ENCODE measurements at regions not wholly inside any gene's neighbourhood (a gene's known extent, or its start where the extent isn't known, plus 50 kb on each side); places are given as distances from the start of the nearest gene placed in this dataset.

DNA sequence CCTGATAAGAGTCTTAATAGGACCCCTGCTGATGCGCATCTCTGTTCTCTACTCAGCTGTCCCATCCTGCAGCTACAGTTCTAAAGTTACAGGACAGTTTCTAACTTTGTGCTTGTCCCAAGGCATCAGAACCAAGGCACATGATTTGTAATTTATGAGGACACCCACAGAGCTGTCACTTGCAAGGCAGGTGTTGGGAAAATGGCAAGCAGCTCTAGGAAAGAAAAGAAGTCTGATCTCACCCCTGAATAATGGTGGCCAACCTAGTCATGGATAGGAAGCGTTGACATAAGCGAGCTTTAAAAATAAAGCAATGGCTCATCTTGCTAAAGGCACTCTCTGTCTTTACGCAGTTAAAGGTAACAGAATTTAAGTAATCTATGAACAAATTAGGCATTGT lies 127.6 kb upstream of the VGLL2 start:
- Histone ChIP-seq H3K4me3 (ENCODE audit: low read length) (no peak overlapping the region), H3K9me2 (replicated peaks; ENCODE audit: control insufficient read depth, low read length) (no peaks in the 10 kb centered on the region), H3K27ac (ENCODE audit: low read depth, low read length) (no peak overlapping the region), H3K36me3 (ENCODE audit: control insufficient read depth, low read length) (no peaks in the 10 kb centered on the region), H3K4me2 (ENCODE audit: low read length) (no peak overlapping the region), H3K9me3 (ENCODE audit: control insufficient read depth, insufficient read depth, low read length) (no peaks in the 10 kb centered on the region), H3K79me2 (ENCODE audit: control insufficient read depth, low read length) (no peaks in the 10 kb centered on the region), H3F3A (ENCODE audit: control insufficient read depth, insufficient read depth) (no peaks in the 10 kb centered on the region), H4K20me1 (ENCODE audit: control insufficient read depth, insufficient read depth, low read depth, low read length) (no peaks in the 10 kb centered on the region), H3K4me1 (ENCODE audit: control insufficient read depth, low read length) (peaks cover 6% of the 10 kb centered on the region), H3K27me3 (ENCODE audit: control insufficient read depth, low read length) (no peaks in the 10 kb centered on the region; the same call in 1 of the 2 replicates)
- no peak for TF ChIP-seq EZH2phosphoT487 (IDR thresholded peaks at IDR 0.05; ENCODE audit: borderline replicate concordance, low read length)
- TF ChIP-seq, protein P1, sequence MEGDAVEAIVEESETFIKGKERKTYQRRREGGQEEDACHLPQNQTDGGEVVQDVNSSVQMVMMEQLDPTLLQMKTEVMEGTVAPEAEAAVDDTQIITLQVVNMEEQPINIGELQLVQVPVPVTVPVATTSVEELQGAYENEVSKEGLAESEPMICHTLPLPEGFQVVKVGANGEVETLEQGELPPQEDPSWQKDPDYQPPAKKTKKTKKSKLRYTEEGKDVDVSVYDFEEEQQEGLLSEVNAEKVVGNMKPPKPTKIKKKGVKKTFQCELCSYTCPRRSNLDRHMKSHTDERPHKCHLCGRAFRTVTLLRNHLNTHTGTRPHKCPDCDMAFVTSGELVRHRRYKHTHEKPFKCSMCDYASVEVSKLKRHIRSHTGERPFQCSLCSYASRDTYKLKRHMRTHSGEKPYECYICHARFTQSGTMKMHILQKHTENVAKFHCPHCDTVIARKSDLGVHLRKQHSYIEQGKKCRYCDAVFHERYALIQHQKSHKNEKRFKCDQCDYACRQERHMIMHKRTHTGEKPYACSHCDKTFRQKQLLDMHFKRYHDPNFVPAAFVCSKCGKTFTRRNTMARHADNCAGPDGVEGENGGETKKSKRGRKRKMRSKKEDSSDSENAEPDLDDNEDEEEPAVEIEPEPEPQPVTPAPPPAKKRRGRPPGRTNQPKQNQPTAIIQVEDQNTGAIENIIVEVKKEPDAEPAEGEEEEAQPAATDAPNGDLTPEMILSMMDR (IDR thresholded peaks at IDR 0.05; ENCODE audit: low read depth, low read length, poor library complexity, severe bottlenecking): no peak

DNA sequence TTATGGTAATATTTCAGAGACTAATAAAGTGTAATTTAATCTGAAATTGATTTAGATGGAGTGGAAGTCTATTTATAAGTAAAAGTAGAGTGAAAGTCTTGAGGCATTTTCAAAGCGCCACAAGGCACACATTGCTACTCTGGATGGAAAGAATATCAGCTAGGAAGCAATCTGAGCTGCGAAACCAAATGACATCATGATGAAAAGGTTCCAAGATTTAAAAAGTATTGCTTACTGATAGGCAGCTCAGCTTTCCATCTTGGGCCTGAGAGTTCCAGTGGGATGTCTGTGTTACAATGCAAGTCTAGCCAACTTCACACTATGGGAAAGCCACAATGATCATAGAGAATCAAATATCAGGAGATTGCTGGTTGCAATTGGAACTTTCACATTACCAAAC lies 126.9 kb upstream of the VGLL2 start:
- H3K36me3 ChIP-seq (ENCODE audit: control insufficient read depth, low read length): no peaks in the 10 kb centered on the region
- no peaks in the 10 kb centered on the region for H4K20me1 ChIP-seq (ENCODE audit: control insufficient read depth, insufficient read depth, low read depth, low read length)
- H3K9me2 ChIP-seq (replicated peaks; ENCODE audit: control insufficient read depth, low read length): no peaks in the 10 kb centered on the region
- no peaks in the 10 kb centered on the region; the same call in 1 of the 2 replicates for H3K27me3 ChIP-seq (ENCODE audit: control insufficient read depth, low read length)
- H3K4me3 ChIP-seq (ENCODE audit: low read length): no peak overlapping the region
- H3K79me2 ChIP-seq (ENCODE audit: control insufficient read depth, low read length): no peaks in the 10 kb centered on the region
- no peak overlapping the region for H3K4me2 ChIP-seq (ENCODE audit: low read length)
- no peak overlapping the region for H3K27ac ChIP-seq (ENCODE audit: low read depth, low read length)
- TF ChIP-seq, protein P1 (IDR thresholded peaks at IDR 0.05; ENCODE audit: low read depth, low read length, poor library complexity, severe bottlenecking): no peak
- no peak for TF ChIP-seq EZH2phosphoT487 (IDR thresholded peaks at IDR 0.05; ENCODE audit: borderline replicate concordance, low read length)
- H3K4me1 ChIP-seq (ENCODE audit: control insufficient read depth, low read length): peaks cover 6% of the 10 kb centered on the region
- H3K9me3 ChIP-seq (ENCODE audit: control insufficient read depth, insufficient read depth, low read length): no peaks in the 10 kb centered on the region
- H3F3A ChIP-seq (ENCODE audit: control insufficient read depth, insufficient read depth): no peaks in the 10 kb centered on the region

DNA sequence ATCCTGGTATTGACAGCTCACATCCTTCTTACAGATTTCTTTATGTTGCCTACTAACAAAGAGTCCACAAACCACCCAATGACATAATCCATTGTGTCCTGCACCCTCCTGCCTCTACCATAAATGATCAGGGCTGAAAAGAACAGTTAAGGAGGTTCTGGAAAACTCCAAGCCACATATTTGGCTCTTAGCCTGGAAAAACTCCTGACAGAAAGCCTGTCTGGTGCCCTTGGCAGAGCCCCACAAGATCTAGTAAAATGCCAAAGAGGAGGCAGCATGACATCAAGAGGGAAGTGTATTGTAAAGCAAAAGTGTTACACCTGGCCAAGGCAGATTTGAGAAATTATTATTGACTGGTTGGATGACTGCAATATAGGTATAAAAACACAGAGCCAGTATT lies 126.4 kb upstream of the VGLL2 start:
- Histone ChIP-seq H3K4me3 (ENCODE audit: low read length) (no peak overlapping the region), H3F3A (ENCODE audit: control insufficient read depth, insufficient read depth) (no peaks in the 10 kb centered on the region), H3K9me2 (replicated peaks; ENCODE audit: control insufficient read depth, low read length) (no peaks in the 10 kb centered on the region), H3K27me3 (ENCODE audit: control insufficient read depth, low read length) (no peaks in the 10 kb centered on the region; the same call in 1 of the 2 replicates), H3K9me3 (ENCODE audit: control insufficient read depth, insufficient read depth, low read length) (no peaks in the 10 kb centered on the region), H3K4me2 (ENCODE audit: low read length) (no peak overlapping the region), H3K27ac (ENCODE audit: low read depth, low read length) (no peak overlapping the region), H3K36me3 (ENCODE audit: control insufficient read depth, low read length) (no peaks in the 10 kb centered on the region), H3K79me2 (ENCODE audit: control insufficient read depth, low read length) (no peaks in the 10 kb centered on the region), H4K20me1 (ENCODE audit: control insufficient read depth, insufficient read depth, low read depth, low read length) (no peaks in the 10 kb centered on the region), H3K4me1 (ENCODE audit: control insufficient read depth, low read length) (peaks cover 6% of the 10 kb centered on the region)
- no peak for TF ChIP-seq EZH2phosphoT487 (IDR thresholded peaks at IDR 0.05; ENCODE audit: borderline replicate concordance, low read length)
- TF ChIP-seq, protein P1 (IDR thresholded peaks at IDR 0.05; ENCODE audit: low read depth, low read length, poor library complexity, severe bottlenecking): no peak
